ENCODE measurements at regions not wholly inside any gene's neighbourhood (a gene's known extent, or its start where the extent isn't known, plus 50 kb on each side); places are given as distances from the start of the nearest gene placed in this dataset.

DNA sequence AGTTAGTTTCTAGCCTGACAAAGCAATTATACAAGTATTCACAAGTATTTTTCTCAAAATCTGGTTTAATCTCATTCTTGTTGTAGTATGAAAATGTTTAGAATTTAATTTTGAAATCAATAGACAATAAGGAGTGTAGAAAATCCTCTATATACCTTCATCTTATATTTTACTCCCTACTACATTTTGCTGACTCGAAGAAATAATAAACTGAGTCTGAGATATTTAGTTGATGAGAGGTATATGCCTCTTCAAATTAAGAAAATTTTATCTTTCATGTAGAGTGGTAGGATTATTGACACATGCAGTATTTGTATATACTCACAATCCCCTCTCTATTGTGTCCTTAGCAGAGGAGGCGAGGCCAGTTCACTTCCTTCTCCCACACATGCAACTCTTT, 477.7 kb downstream of the MAN2A1 start:
- TF ChIP-seq POLR2AphosphoS5 (IDR thresholded peaks at IDR 0.05; ENCODE audit: insufficient read depth in 1 of 2, low read depth in 1 of 2) (no peak), CTCF (IDR thresholded peaks at IDR 0.05) (no peak), POLR2A (IDR thresholded peaks at IDR 0.05) (no peak)
